Astrocyte (in vitro differentiated cells and primary cell): ENCODE measurements at regions not wholly inside any gene's neighbourhood (a gene's known extent, or its start where the extent isn't known, plus 50 kb on each side); places are given as distances from the start of the nearest gene placed in this dataset.

Experiments
- DNase-seq: peaks from one replicate; pipeline ENCODE4 v3.0.0-alpha.2; 2010; ENCODE audit warnings: low read depth
- FAIRE-seq: peaks from 2 replicates; lab custom pipeline; 2011; peaks lifted over from hg19 to GRCh38; lab: Jason Lieb, UNC
- H2AFZ ChIP-seq: 2 replicates; pipeline ENCODE4 v1.6.0; 2012; ENCODE audit warnings: low read depth, low read length, inconsistent platforms
- H3K27ac ChIP-seq: 2 replicates; pipeline ENCODE4 v1.5.1; 2011; ENCODE audit warnings: low read depth, low read length, inconsistent platforms
- H3K27me3 ChIP-seq: 2 replicates; pipeline ENCODE4 v1.6.0; 2011; ENCODE audit warnings: low read length, inconsistent platforms; ENCODE audit not compliant: insufficient read depth
- H3K36me3 ChIP-seq: 2 replicates; pipeline ENCODE4 v1.5.1; 2011; ENCODE audit warnings: low read length, inconsistent platforms; ENCODE audit not compliant: insufficient read depth
- H3K4me1 ChIP-seq: 2 replicates; pipeline ENCODE4 v1.5.1; 2011; ENCODE audit warnings: low read length, inconsistent platforms; ENCODE audit not compliant: insufficient read depth
- H3K4me2 ChIP-seq: 2 replicates; pipeline ENCODE4 v1.6.0; 2012; ENCODE audit warnings: low read length, inconsistent platforms
- H3K4me3 ChIP-seq: 2 replicates; pipeline ENCODE4 v1.5.1; 2011; ENCODE audit warnings: low read depth, mild to moderate bottlenecking, low read length, inconsistent platforms; ENCODE audit not compliant: insufficient read depth
- H3K79me2 ChIP-seq: 2 replicates; pipeline ENCODE4 v1.6.0; 2012; ENCODE audit warnings: mild to moderate bottlenecking, low read length, inconsistent platforms; ENCODE audit not compliant: insufficient read depth
- H3K9ac ChIP-seq: 2 replicates; pipeline ENCODE4 v1.6.0; 2012; ENCODE audit warnings: mild to moderate bottlenecking, low read length, inconsistent platforms
- H3K9me3 ChIP-seq: 2 replicates; pipeline ENCODE4 v1.5.1; 2012; ENCODE audit warnings: low read depth, mild to moderate bottlenecking, low read length, inconsistent platforms; ENCODE audit not compliant: insufficient read depth
- H4K20me1 ChIP-seq: 2 replicates; pipeline ENCODE4 v1.6.0; 2012; ENCODE audit warnings: low read length, inconsistent platforms; ENCODE audit not compliant: insufficient read depth
- H3K27ac Mint-ChIP-seq: one replicate; pipeline ENCODE4 v1.8.0; 2021; ENCODE audit warnings: mild to moderate bottlenecking, mixed read lengths; ENCODE audit not compliant: unreplicated experiment
- H3K27me3 Mint-ChIP-seq: one replicate; pipeline ENCODE4 v1.8.0; 2021; ENCODE audit warnings: low read depth, mixed read lengths; ENCODE audit not compliant: unreplicated experiment
- H3K36me3 Mint-ChIP-seq: one replicate; pipeline ENCODE4 v1.8.0; 2021; ENCODE audit warnings: low read depth, mixed read lengths; ENCODE audit not compliant: unreplicated experiment
- H3K4me1 Mint-ChIP-seq: one replicate; pipeline ENCODE4 v1.8.0; 2021; ENCODE audit warnings: low read depth, mixed read lengths; ENCODE audit not compliant: unreplicated experiment
- H3K4me3 Mint-ChIP-seq: one replicate; pipeline ENCODE4 v1.8.0; 2021; ENCODE audit warnings: mild to moderate bottlenecking, moderate library complexity, mixed read lengths; ENCODE audit not compliant: unreplicated experiment
- H3K9me3 Mint-ChIP-seq: one replicate; pipeline ENCODE4 v1.8.0; 2021; ENCODE audit warnings: mild to moderate bottlenecking, mixed read lengths; ENCODE audit not compliant: unreplicated experiment
- EZH2 ChIP-seq: IDR thresholded peaks from 2 replicates; pipeline ENCODE4 v1.6.1; 2012; ENCODE audit warnings: mild to moderate bottlenecking, low read length, inconsistent platforms; ENCODE audit not compliant: insufficient read depth
- TF ChIP-seq, protein P1 (sequence below): IDR thresholded peaks from 2 replicates; pipeline ENCODE4 v1.5.1; 2011; ENCODE audit warnings: low read depth, mild to moderate bottlenecking, inconsistent platforms, low read length, moderate library complexity; ENCODE audit not compliant: insufficient read depth

GRCh38 chr12:34394211-34395055 is 372.1 kb downstream of the ALG10 start:
- no peak overlapping the region for H3K4me2 ChIP-seq
- H3K27ac ChIP-seq: no peak overlapping the region
- H3K79me2 ChIP-seq: no peaks in the 10 kb centered on the region
- no peak overlapping the region for H3K4me3 ChIP-seq
- H3K4me3 Mint-ChIP-seq: no peak overlapping the region
- H3K9me3 ChIP-seq: peaks cover 31% of the 10 kb centered on the region
- no peaks in the 10 kb centered on the region for H3K4me1 Mint-ChIP-seq
- H2AFZ ChIP-seq: no peak overlapping the region
- no peaks in the 10 kb centered on the region for H3K36me3 ChIP-seq
- H3K4me1 ChIP-seq: no peaks in the 10 kb centered on the region
- H3K36me3 Mint-ChIP-seq: no peaks in the 10 kb centered on the region
- FAIRE-seq: no peak
- H3K27me3 ChIP-seq: no peaks in the 10 kb centered on the region
- no peaks in the 10 kb centered on the region for H3K27me3 Mint-ChIP-seq
- no peak for TF ChIP-seq EZH2
- TF ChIP-seq, protein P1, sequence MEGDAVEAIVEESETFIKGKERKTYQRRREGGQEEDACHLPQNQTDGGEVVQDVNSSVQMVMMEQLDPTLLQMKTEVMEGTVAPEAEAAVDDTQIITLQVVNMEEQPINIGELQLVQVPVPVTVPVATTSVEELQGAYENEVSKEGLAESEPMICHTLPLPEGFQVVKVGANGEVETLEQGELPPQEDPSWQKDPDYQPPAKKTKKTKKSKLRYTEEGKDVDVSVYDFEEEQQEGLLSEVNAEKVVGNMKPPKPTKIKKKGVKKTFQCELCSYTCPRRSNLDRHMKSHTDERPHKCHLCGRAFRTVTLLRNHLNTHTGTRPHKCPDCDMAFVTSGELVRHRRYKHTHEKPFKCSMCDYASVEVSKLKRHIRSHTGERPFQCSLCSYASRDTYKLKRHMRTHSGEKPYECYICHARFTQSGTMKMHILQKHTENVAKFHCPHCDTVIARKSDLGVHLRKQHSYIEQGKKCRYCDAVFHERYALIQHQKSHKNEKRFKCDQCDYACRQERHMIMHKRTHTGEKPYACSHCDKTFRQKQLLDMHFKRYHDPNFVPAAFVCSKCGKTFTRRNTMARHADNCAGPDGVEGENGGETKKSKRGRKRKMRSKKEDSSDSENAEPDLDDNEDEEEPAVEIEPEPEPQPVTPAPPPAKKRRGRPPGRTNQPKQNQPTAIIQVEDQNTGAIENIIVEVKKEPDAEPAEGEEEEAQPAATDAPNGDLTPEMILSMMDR: no peak
- peaks cover 11% of the 10 kb centered on the region for H3K9me3 Mint-ChIP-seq
- H3K9ac ChIP-seq: no peak overlapping the region
- DNase-seq: no peak
- H4K20me1 ChIP-seq: no peaks in the 10 kb centered on the region
- H3K27ac Mint-ChIP-seq: no peak overlapping the region

GRCh38 chr12:34395056-34396005 is 373.0 kb downstream of the ALG10 start:
- H3K9ac ChIP-seq: no peak overlapping the region
- H3K4me2 ChIP-seq: no peak overlapping the region
- Mint-ChIP-seq H3K9me3 (peaks cover 11% of the 10 kb centered on the region), H3K4me1 (no peaks in the 10 kb centered on the region), H3K27ac (no peak overlapping the region), H3K4me3 (no peak overlapping the region), H3K36me3 (no peaks in the 10 kb centered on the region), H3K27me3 (no peaks in the 10 kb centered on the region)
- no peaks in the 10 kb centered on the region for H3K27me3 ChIP-seq
- H3K9me3 ChIP-seq: peaks cover 28% of the 10 kb centered on the region
- H3K4me1 ChIP-seq: no peaks in the 10 kb centered on the region
- no peaks in the 10 kb centered on the region for H3K36me3 ChIP-seq
- H2AFZ ChIP-seq: no peak overlapping the region
- no peaks in the 10 kb centered on the region for H3K79me2 ChIP-seq
- no peak for DNase-seq
- no peak for TF ChIP-seq EZH2
- TF ChIP-seq, protein P1: no peak
- no peak overlapping the region for H3K4me3 ChIP-seq
- no peak for FAIRE-seq
- no peaks in the 10 kb centered on the region for H4K20me1 ChIP-seq
- no peak overlapping the region for H3K27ac ChIP-seq
